HEK293T (cell line): ENCODE measurements at regions not wholly inside any gene's neighbourhood (a gene's known extent, or its start where the extent isn't known, plus 50 kb on each side); places are given as distances from the start of the nearest gene placed in this dataset.

ENCODE experiments used
- BHLHE40 ChIP-seq: fragments of 450-650 bp; IDR thresholded peaks from 2 replicates; pipeline ENCODE4 v1.6.1; 2016; ENCODE audit warnings: mild to moderate bottlenecking, moderate library complexity, borderline replicate concordance
- ELF4 ChIP-seq: fragments of 450-650 bp; IDR thresholded peaks from 2 replicates; pipeline ENCODE4 v1.6.1; 2017; ENCODE audit warnings: antibody characterized with exemption
- FOXA1 ChIP-seq: fragments of 450-650 bp; IDR thresholded peaks from 2 replicates; pipeline ENCODE4 v1.6.1; 2016; ENCODE audit warnings: mild to moderate bottlenecking
- FOXK2 ChIP-seq: fragments of 450-650 bp; IDR thresholded peaks from 2 replicates; pipeline ENCODE4 v1.6.1; 2016; ENCODE audit warnings: mild to moderate bottlenecking
- FOXM1 ChIP-seq: fragments of 450-650 bp; IDR thresholded peaks from 2 replicates; pipeline ENCODE4 v1.6.1; 2017; ENCODE audit warnings: mild to moderate bottlenecking, borderline replicate concordance
- HDGF ChIP-seq: fragments of 450-650 bp; IDR thresholded peaks from 2 replicates; pipeline ENCODE4 v1.6.1; 2017; ENCODE audit warnings: antibody characterized with exemption, borderline replicate concordance
- L3MBTL2 ChIP-seq: fragments of 450-650 bp; conservative IDR thresholded peaks from 2 replicates; pipeline ENCODE4 v1.6.1; 2016; ENCODE audit warnings: mild to moderate bottlenecking
- LEF1 ChIP-seq: fragments of 450-650 bp; IDR thresholded peaks from 2 replicates; pipeline ENCODE4 v1.6.1; 2017; ENCODE audit warnings: mild to moderate bottlenecking, borderline replicate concordance
- SP1 ChIP-seq: fragments of 450-650 bp; IDR thresholded peaks from 2 replicates; pipeline ENCODE4 v1.6.1; 2017
- SUZ12 ChIP-seq: fragments of 450-650 bp; IDR thresholded peaks from 2 replicates; pipeline ENCODE4 v1.6.1; 2016; ENCODE audit warnings: mild to moderate bottlenecking

- TF ChIP-seq FOXA1, result no peak
- TF ChIP-seq BHLHE40, result no peak
- TF ChIP-seq SP1, result no peak
- TF ChIP-seq FOXK2, result no peak
- no peak for TF ChIP-seq HDGF
- TF ChIP-seq L3MBTL2, result no peak
- no peak for TF ChIP-seq SUZ12
- no peak for TF ChIP-seq LEF1
- TF ChIP-seq FOXM1, result no peak
- no peak for TF ChIP-seq ELF4
Measured at GRCh38 chr7:54069843-54070242, 472.3 kb upstream of the VSTM2A start.
